ENCODE measurements at regions not wholly inside any gene's neighbourhood (a gene's known extent, or its start where the extent isn't known, plus 50 kb on each side); places are given as distances from the start of the nearest gene placed in this dataset.
"Not testable (repeated sequence)": the region's sequence is repeated elsewhere in the genome, so short reads cannot be mapped to it uniquely, and the experiment has no call there.

GRCh38 chr13:81017513-81018152 is 676.7 kb upstream of the SPRY2 start:
- H2AFZ ChIP-seq (ENCODE audit: low read depth) = no peak overlapping the region
- H3K27me3 ChIP-seq (ENCODE audit: insufficient read depth, low read depth) = no peaks in the 10 kb centered on the region
- no peak overlapping the region for H3K27ac ChIP-seq
- no peaks in the 10 kb centered on the region for H3K79me2 ChIP-seq (ENCODE audit: insufficient read depth, low read depth)
- no peak overlapping the region for H3K4me3 ChIP-seq (IDR thresholded peaks at IDR 0.05; ENCODE audit: insufficient read depth, low read depth, low read length)
- H3K4me1 ChIP-seq (ENCODE audit: low read depth, poor library complexity, severe bottlenecking) = no peaks in the 10 kb centered on the region
- H4K20me1 ChIP-seq (ENCODE audit: insufficient read depth) = no peaks in the 10 kb centered on the region
- no peaks in the 10 kb centered on the region for H3K36me3 ChIP-seq (ENCODE audit: insufficient read depth)
- peak; percentile 50; the same call in 1 of the 2 replicates for TF ChIP-seq CTCF (conservative IDR thresholded peaks at IDR 0.05; ENCODE audit: low read depth, low read length)
- no peak overlapping the region for H3K4me2 ChIP-seq
- no peak overlapping the region for H3K9ac ChIP-seq

- no peak overlapping the region for H3K4me3 ChIP-seq (IDR thresholded peaks at IDR 0.05; ENCODE audit: insufficient read depth, low read depth, low read length)
- H3K9ac ChIP-seq = no peak overlapping the region
- H3K36me3 ChIP-seq (ENCODE audit: insufficient read depth) = no peaks in the 10 kb centered on the region
- H3K79me2 ChIP-seq (ENCODE audit: insufficient read depth, low read depth) = no peaks in the 10 kb centered on the region
- no peak overlapping the region for H3K27ac ChIP-seq
- no peak for TF ChIP-seq CTCF (conservative IDR thresholded peaks at IDR 0.05; ENCODE audit: low read depth, low read length)
- H3K4me1 ChIP-seq (ENCODE audit: low read depth, poor library complexity, severe bottlenecking) = no peaks in the 10 kb centered on the region
- no peaks in the 10 kb centered on the region for H4K20me1 ChIP-seq (ENCODE audit: insufficient read depth)
- no peak overlapping the region for H3K4me2 ChIP-seq
- H3K27me3 ChIP-seq (ENCODE audit: insufficient read depth, low read depth) = no peaks in the 10 kb centered on the region
- no peak overlapping the region for H2AFZ ChIP-seq (ENCODE audit: low read depth)
These were observed 671.1 kb upstream of the SPRY2 start for GRCh38 chr13:81012031-81012430.

- Histone ChIP-seq H3K36me3 (ENCODE audit: insufficient read depth) (no peaks in the 10 kb centered on the region), H3K9ac (no peak overlapping the region), H2AFZ (ENCODE audit: low read depth) (no peak overlapping the region), H3K4me1 (ENCODE audit: low read depth, poor library complexity, severe bottlenecking) (no peaks in the 10 kb centered on the region), H4K20me1 (ENCODE audit: insufficient read depth) (no peaks in the 10 kb centered on the region), H3K79me2 (ENCODE audit: insufficient read depth, low read depth) (no peaks in the 10 kb centered on the region), H3K27ac (no peak overlapping the region), H3K27me3 (ENCODE audit: insufficient read depth, low read depth) (no peaks in the 10 kb centered on the region), H3K4me3 (IDR thresholded peaks at IDR 0.05; ENCODE audit: insufficient read depth, low read depth, low read length) (no peak overlapping the region), H3K4me2 (no peak overlapping the region)
- TF ChIP-seq CTCF (conservative IDR thresholded peaks at IDR 0.05; ENCODE audit: low read depth, low read length) = no peak
These were observed 661.0 kb upstream of the SPRY2 start for GRCh38 chr13:81001828-81002385.

GRCh38 chr13:80998603-80999002 is 657.7 kb upstream of the SPRY2 start:
- H3K4me2 ChIP-seq; H2AFZ ChIP-seq (ENCODE audit: low read depth); H3K27me3 ChIP-seq (ENCODE audit: insufficient read depth, low read depth); H3K36me3 ChIP-seq (ENCODE audit: insufficient read depth); H4K20me1 ChIP-seq (ENCODE audit: insufficient read depth); H3K9ac ChIP-seq; H3K4me3 ChIP-seq (IDR thresholded peaks at IDR 0.05; ENCODE audit: insufficient read depth, low read depth, low read length); H3K4me1 ChIP-seq (ENCODE audit: low read depth, poor library complexity, severe bottlenecking); H3K27ac ChIP-seq; H3K79me2 ChIP-seq (ENCODE audit: insufficient read depth, low read depth): not testable (repeated sequence)

- H3K79me2 ChIP-seq (ENCODE audit: insufficient read depth, low read depth) = no peaks in the 10 kb centered on the region
- no peak overlapping the region for H3K9ac ChIP-seq
- no peak overlapping the region for H2AFZ ChIP-seq (ENCODE audit: low read depth)
- no peak overlapping the region for H3K27ac ChIP-seq
- no peak overlapping the region for H3K4me3 ChIP-seq (IDR thresholded peaks at IDR 0.05; ENCODE audit: insufficient read depth, low read depth, low read length)
- H4K20me1 ChIP-seq (ENCODE audit: insufficient read depth) = no peaks in the 10 kb centered on the region
- H3K4me2 ChIP-seq = no peak overlapping the region
- H3K36me3 ChIP-seq (ENCODE audit: insufficient read depth) = no peaks in the 10 kb centered on the region
- no peaks in the 10 kb centered on the region for H3K4me1 ChIP-seq (ENCODE audit: low read depth, poor library complexity, severe bottlenecking)
- TF ChIP-seq CTCF (conservative IDR thresholded peaks at IDR 0.05; ENCODE audit: low read depth, low read length) = no peak
- H3K27me3 ChIP-seq (ENCODE audit: insufficient read depth, low read depth) = no peaks in the 10 kb centered on the region
These were observed 648.8 kb upstream of the SPRY2 start for GRCh38 chr13:80989747-80990146.

Data from KMS-11 (cell line).